Brain pericyte (primary cell): ENCODE measurements at regions not wholly inside any gene's neighbourhood (a gene's known extent, or its start where the extent isn't known, plus 50 kb on each side); places are given as distances from the start of the nearest gene placed in this dataset.
"Not testable (repeated sequence)": the region's sequence is repeated elsewhere in the genome, so short reads cannot be mapped to it uniquely, and the experiment has no call there.

Experiments used
- DNase-seq: peaks from one replicate; pipeline ENCODE4 v3.0.0-alpha.2; 2012; ENCODE audit warnings: low read depth, low spot score

DNA sequence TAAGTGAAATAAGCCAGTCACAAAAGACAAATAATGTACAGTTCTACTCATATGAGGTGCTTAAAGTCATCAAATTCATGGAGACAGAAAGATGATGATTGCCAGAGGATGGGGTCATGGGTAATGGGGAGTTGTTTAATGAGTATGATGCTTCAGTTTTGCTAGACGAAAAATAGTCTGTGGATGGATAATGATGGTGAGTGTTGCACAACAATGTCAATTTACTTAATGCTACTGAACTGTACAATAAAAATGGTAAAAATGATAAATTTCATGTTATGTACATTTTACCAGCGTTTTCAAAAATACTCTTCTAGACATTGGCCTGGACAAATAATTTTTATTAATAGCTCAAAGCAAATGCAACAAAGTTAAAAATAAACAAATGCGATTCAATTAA is 118.5 kb upstream of the KYNU start:
- DNase-seq, result no peak

DNA sequence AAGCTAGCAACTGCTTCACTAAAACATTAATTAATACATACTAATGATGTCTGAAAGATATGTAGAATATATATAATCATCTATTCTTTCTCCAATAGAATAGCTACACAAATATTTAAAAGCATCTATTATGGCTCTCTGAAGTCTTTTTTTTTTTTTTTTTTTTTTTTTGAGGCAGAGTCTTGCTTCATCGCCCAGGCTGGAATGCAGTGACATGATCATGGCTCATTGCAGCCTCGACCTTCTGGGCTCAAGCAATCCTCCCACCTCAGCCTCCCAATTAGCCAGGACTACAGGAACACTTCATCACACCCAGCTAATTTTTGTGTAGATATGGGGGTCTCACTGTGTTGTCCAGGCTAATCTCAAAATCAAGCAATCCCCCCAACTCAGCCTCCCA is 120.4 kb upstream of the KYNU start:
- DNase-seq, result no peak

DNA sequence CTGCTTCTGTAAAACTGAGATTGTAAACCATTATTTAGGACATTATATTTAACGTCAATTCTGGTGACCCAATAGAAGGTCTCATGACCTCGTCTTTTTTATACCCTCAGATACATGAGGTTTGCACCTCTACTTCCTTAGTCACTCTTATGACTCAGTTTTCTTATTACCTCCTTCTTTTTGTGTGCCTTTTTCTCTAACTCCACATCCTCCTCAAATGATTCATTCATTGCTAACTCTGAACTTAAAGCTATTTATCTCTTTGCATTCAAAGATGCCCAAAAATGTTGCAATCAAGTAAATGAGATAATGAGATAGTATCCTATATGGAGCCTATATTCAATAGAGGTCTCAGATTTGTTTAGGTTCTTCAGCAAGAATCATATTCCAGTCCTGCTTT is 121.0 kb upstream of the KYNU start:
- DNase-seq, result no peak

DNA sequence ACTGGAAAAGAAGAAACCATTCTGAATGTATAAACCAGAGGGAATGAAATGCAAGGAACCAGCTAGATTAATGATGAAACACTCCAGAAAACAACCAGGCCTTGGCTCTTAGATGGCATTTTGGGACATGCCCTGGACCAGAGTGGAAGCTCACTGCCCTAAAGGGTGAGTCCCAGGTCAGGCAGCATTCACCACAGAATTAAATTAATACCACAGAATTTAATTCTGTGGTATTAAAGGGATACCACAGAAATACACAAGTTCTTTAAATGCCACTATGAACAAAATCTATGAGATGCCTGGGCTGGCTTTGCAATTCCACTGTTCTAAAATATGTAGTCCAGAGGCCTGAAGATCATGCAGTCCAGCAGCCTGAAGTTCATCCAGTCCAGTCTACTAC is 122.3 kb upstream of the KYNU start:
- no peak for DNase-seq

DNA sequence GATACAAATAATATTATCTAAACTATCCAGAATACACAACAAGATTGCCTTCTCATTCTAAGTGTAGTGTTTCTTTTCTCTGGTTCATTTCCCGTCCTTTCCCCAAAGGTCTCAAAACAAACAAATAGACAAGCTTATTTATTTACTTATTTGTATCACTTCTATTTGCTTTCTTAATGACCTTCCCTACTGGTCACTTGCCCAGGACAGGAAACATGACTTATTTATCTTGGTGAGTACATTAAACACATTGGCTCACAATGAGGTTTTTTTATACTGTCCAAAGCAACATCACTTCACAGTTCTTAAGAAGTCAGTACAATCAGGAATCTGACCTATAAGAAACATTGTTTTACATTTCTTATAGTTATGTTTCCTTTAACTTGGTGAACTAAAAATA is 123.3 kb upstream of the KYNU start:
- no peak for DNase-seq

DNA sequence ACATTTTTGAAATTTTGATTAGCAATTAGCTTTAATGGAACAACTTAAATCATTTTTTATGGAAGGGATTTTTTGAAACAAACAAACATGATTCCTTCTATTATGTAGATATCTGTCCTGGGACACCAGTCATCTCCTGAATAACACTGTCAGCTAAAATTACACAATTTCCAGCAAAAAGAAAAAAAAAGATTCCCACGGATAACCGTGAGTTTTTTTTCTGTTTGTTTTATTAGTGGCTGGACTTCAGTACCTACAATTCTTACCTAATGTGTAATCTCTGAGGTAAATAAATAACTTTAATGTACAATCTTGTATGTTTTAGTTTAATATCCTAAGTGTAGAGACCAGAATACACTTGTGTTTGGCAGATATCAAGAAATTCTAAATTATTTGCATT is 126.6 kb upstream of the KYNU start:
- DNase-seq, result no peak

DNA sequence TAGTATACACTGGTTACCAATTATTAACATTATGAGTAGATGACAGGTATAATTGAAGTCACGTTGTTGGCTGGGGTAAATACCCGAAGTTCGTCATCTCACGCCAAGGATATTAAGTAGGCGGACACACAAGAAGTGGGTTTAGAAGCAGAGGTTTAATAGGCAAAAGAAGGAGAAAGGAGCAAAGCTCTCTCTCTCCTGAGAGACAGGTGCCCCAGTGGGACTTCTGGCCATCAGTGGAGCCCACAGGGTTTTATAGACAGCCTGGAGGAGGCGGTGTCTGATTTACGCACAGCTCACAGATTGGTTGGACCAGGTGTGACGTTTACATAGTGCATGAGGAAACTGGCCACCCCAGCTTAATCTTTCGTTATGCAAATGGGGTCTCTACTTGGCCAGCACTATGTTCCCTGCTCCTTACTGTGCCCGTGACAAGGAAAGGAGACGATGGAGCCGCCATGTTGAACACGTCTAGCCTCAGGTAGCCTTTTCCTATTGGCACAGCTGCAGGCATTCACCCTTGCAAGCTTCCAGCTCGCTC is 128.8 kb upstream of the KYNU start:
- DNase-seq, result no peak

DNA sequence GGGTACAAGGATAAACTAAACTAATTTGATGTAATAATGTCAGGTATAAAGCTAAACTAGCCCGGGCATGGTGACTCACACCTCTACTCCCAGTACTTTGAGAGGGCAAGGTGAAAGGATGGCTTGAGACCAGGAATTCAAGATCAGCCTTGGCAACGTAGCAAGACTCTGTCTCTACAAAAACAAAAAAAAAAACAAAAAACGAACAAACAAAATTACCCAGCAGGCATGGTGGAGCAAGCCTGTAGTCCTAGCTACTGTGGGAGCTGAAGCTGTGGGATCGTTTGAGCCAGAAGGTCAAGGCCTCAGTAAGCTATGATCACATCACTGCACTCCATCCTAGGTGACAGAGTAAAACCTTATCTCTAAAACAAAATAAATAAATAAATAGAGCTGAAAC is 131.8 kb upstream of the KYNU start:
- no peak for DNase-seq

DNA sequence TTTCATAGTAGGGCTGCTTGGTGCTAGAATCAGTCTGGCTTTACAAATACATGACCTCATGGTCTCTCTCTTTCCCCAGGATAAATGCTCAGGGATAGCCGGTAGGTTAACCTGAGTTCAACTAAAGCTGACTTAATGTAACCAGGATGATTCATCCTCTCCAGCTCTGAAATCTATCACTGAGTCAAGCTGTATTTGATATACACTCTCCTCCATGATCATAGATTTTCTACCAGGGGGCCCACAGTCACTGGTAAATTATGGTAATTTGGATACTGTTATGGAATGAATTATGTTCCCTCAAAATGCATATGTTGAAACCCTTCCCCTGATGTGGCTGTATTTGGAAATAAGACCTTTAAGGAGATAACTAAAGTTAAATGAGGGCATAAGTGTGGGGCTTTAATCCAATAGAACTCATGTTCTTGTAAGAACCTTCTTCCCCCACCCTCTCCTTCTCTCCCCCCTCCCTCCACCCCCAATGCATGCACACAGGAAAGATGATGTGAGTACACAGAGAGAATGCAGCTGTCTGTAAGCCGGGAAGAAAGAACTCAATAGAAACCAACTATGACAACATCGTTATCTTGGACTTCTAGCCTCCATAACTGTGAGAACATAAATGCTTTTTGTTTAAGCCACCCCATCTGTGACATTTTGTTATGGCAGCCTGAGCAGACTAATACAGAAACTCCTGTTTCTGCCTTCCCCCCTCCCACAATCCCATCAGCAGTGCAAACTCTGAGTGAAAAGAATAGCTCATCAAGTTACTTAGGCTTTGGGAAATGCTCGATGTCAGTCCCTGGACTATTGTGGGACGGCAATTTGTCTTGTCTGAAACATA is 134.9 kb upstream of the KYNU start:
- no peak for DNase-seq

DNA sequence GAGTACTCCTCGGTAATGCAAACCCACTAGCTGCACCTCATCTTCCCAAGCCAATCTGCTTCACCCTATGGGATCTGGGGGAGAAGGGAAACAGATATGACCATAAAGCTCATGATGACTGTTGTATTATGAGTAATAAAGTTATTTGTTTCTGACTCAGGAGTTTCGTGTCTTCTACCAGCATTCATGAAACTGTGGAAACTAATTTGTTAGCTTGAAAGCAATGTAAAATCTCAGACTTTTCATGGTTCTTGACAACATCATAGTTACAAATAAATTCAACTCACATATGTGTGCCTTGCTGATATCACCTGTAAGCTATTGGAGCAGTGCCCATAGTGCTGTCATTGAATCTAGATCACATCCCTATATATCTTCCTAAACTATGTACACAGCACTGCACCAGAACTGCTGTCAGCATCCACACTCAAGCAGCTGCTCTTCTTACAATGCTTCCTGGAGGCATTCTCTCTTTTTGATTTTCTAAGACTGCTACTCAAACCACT is 135.6 kb upstream of the KYNU start:
- no peak for DNase-seq

DNA sequence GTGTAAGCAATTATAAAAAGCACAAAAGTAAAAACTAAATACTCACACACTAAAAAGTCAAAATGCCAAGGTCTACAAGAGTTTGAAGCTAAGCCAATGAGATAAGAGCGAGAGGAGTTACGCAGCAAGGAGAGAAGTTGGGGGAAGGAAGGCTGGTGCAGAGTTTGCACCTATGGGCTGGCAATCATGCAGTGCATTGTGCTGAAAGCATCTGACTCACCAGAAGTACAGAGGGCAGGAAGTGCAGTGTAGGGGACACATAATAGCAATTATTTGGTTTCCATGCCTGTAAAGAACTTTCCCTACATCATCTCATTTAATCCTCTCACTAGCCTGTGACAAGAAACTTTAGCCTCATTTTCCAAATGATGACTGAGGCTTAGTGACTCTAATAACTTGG is 142.7 kb upstream of the KYNU start:
- DNase-seq, result no peak

DNA sequence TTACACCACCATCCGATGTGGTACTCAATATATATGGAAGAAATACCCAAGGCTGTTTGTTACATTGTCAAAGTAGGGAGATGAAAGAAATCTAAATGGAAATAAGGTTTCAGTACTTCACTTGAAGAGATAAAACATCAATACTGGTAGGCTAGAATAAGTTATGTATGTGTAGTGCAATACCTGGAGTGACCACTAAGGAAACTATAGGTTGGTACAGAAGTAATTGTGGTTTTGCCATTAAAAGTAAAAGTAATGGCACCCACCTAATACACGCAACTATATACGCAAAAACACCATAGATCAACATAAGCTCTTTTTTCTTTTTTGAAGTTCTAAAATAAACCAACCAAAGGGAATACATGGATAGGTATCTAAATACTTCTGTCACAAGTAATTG is 143.2 kb upstream of the KYNU start:
- DNase-seq, result no peak

DNA sequence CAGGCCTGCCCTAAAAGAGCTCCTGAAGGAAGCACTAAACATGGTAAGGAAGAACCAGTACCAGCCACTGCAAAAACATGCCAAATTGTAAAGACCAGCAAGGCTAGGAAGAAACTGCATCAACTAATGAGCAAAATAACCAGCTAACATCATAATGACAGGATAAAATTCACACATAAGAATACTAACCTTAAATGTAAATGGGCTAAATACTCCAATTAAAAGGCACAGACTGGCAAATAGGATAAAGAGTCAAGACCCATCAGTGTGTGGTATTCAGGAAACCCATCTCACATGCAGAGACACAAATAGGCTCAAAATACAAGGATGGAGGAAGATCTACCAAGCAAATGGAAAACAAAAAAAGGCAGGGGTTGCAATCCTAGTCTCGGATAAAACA is 147.7 kb upstream of the KYNU start:
- not testable (repeated sequence) for DNase-seq

DNA sequence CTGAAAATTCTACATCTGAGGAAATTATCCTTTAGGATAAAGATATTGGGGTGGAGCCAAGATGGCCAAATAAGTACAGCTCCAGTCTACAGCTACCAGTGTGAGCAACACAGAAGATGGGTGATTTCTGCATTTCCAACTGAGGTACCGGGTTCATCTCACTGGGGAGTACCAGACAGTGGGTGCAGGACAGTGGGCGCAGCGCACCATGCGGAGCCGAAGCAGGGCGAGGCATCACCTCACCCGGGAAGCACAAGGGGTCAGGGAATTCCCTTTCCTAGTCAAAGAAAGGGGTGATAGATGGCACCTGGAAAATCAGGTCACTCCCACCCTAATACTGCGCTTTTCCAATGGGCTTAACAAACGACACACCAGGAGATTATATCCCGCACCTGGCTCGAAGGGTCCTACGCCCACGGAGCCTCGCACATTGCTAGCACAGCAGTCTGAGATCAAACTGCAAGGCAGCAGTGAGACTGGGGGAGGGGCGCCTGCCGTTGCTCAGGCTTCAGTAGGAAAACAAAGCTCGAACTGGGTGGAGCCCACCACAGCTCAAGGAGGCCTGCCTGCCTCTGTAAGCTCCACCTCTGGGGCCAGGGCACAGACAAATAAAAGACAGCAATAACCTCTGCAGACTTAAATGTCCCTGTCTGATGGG is 149.5 kb upstream of the KYNU start:
- DNase-seq, result not testable (repeated sequence)

DNA sequence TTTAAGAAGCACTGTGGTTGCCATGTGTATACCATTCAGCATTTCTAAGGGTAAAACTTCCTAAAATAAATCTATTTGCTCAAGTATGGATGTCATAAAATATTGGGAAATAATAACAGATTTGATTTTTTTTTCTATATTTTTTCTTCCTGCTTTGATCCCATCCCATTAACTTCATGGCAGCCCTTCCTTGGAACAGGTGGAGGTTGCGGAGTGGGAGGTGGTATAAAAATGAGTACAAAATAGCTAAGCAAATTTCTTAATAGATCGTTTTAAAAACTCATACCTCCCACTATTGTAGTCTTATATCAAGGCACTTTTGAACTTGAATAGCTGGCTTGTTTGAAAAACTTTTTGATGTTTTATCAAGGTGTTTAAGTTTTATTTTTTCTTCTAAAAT is 152.1 kb upstream of the KYNU start:
- DNase-seq, result no peak

DNA sequence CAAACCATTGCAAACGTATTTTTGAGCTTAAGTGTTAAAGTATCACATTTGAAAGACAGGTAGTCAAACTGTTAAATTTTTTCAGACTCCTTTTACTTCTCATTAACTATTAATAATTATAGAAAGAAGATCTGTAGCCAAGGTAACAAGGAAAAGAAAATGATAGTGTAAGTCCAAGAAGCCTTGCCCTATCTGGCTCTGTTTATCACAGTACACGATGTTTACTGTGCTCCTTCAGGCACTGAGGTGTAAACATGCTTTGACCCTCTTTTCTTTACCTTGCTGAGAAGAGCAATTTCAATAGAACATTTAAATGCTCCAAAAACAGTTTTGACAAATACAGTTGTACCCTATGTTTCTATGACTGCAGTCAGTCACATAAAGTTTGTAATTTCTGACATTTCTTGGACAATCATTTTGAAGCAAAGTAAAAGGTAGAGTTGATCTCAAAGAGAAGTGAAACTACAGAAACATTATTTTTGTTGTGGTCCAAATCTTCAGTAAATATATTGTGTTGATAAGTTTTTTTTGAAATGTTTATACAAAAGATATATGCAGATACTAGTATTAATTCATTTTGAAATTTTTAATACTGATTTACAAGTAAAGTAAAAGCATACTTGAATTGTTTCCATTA is 152.6 kb upstream of the KYNU start:
- DNase-seq, result no peak

DNA sequence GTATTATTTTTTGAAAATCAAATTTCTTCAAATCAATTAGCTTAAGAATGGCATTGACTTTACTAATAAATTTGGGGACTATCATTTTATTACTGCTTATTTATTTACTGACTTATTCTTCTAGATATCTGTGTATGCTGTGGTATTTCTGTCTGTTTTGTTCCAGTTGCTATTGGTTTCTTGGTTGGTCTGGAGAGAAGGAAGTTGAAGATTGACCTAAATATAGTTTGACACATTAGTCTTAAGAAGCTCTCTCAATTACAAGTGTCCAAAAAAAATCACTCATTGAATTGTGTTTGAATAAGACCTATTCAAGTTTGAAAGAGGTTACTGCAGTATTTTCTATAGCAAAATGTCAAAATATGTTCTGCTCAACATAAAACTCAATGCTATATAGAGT is 153.3 kb upstream of the KYNU start:
- no peak for DNase-seq

DNA sequence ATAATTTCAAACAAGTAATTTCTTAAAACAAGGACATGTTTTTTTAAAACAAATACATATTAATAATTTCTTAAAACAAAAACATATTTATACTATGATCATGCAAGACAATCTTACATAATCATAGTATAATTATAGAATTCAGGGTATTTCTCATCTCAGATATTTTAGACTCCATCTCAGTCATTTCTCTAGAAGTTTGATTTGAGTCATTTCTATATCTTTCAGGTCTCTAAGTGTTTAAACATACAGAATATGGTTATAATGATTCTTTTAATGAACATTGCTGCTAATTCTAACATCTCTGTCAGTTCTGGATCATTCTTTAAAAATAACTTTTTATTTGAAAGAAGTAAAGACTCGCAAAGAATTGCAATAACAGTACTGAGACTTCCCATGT is 154.2 kb upstream of the KYNU start:
- DNase-seq, result no peak

DNA sequence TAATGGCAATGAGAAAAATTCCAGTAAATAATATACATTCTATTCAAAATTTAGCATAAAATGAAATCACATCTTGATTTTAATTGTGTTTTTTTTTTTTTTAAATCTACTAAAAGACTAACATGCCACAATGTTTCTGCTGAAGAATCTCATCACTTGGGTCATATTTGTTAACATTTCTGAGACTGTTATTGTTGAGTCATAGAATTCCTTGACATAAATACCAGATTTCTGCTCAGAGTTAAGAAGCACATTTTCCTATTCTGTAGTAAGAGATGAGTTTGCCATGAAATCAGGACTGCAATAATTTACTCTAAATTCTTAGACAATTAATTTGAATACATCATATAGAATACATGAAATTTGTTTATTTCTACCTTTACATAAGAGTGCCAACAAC is 154.9 kb upstream of the KYNU start:
- no peak for DNase-seq

DNA sequence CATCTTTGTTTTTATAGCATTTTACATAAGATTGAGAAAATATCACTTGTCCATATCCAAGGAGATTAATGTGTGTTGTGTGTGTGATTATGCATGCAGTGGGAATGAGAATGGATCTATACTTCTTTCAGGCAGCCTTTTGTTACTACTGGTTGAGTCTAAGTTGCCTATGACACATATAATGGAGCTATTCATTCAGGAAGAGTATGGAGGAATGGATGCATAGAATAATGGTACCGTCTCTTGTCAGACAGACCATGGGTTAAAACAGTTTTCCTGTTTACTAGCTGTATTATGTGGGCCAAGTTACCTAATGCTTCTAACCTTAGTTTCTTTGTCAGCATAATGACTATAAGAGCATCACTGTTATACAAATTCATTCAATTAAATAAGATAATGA is 155.4 kb upstream of the KYNU start:
- no peak for DNase-seq

DNA sequence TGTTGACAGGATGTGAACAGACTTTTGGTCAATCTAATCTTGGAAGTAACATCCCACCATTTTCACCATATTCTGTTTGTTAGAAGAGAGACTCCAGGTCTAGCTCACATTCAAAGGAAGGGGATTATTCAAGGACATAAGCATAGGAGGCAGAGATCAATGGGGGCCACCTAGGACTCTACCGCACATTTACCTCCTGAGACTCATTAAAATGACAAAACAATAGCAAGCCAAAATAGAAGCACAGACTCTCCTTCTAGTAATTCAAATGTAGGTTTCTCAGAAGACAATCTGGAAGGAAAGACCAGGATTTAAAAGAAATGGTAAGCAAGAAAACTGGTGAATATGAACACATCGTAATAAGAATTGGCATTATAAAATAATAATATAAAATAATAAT is 156.4 kb upstream of the KYNU start:
- no peak for DNase-seq

DNA sequence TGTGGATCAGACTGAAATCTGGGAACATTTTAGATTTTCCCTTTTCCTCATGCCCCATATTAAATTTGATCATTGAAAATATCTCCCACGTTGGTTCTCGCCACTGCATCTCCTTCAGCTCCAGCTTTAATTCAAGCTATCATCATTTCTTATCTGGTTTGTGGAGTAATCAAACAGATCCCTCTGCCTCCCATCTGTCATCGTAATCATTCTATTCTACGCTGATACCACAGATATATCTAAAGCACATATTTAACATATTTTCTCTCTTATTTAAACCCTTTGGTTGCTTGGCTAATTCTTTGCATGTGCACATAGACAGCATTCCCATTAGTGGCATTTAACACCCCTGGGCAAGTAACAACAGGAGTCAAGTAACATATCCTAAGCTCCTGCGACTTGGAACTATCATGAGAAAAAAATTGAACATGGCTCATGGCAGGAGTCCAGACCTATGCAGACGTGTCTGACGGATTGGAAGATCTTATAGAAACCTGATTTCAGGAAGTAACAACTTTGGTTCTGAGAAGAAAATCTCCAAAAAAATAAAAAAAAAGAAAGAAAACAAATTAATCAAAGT is 158.8 kb upstream of the KYNU start:
- no peak for DNase-seq
